Astrocyte of the cerebellum (primary cell): ENCODE measurements at regions not wholly inside any gene's neighbourhood (a gene's known extent, or its start where the extent isn't known, plus 50 kb on each side); places are given as distances from the start of the nearest gene placed in this dataset.

Source experiments
- DNase-seq: peaks from one replicate; pipeline ENCODE4 v3.0.0-alpha.2; 2011; ENCODE audit warnings: low read depth
- H3K4me3 ChIP-seq: 2 replicates; pipeline ENCODE4 v1.5.1; 2011; ENCODE audit warnings: mild to moderate bottlenecking, low read depth, low read length, moderate library complexity
- CTCF ChIP-seq: IDR thresholded peaks from 2 replicates; pipeline ENCODE4 v1.5.1; 2012; ENCODE audit warnings: low read length, low read depth, moderate library complexity, mild to moderate bottlenecking; ENCODE audit errors: missing control alignments
- in situ Hi-C: cut with HindIII; loops from 2 replicates; pipeline ENCODE4 v1.10.0; 2017; ENCODE audit warnings: low sequenced_read_pairs

DNA sequence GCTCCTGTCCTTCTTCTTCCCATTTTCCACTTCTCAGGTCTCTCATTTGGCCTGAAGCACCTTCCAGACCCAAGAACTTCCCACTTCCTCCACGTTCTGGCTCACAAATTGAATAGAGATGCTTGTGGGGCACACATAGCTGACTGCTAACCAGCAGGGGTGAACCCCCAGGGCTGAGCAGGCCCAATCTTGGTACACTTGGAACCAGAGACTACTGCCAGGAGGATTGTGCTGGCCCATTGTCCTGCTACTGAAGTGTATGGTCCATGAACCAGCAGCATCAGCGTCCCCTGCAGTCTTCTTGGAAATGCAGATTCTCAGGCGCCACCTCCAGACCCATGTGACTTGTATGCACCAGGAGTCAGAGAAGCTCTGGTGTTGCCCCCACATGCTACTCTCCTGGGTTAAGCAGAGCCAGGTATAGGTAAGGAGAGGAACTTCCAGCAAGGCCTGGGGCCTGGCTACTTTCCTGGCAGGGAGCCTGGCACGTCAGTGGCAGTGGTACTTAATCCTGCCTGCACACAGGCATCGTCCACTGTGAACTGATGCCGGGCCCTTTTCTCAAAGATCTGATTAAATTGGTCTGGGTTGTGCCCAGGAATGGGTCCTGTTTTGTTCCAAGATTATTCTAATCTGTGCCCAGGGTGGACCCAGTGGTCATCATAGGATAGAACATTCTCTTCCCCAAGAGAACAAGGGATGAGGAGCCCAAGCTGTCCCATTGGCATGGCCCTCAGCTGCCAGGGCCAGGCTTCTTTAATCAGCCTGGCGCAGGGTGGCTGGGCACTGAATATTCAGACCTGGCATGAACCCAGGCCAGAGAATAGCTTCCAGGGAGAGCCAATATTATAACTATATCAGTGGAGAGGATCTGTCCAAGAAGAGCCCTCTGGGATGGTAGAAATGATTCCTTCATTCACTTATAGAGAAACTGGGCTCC is 248.7 kb downstream of the SOX11 start:
- no peak overlapping the region for H3K4me3 ChIP-seq
- DNase-seq = no peak
- no peak for TF ChIP-seq CTCF
- in situ Hi-C loops = no loop called here

DNA sequence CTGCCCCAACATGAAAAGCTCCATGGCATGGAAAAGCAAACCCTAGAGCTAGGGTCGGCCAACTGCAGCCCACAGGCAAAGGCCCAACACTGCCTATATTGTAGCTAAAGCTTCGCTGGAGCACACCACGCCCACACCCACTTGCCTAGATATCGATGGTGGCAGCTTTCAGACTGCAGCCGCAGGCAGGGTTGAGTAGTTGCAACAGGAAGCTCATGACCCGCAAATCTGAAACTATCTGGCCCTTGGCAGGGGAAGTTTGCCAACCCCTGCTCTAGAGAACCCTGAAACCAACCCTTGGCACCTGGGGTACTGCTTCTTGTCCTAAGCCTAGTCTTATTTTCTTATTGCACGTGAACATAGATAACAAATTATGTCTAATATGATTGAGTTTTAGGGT is 250.0 kb downstream of the SOX11 start:
- DNase-seq = no peak
- in situ Hi-C loops = no loop called here

GRCh38 chr2:5945742-5946141 is 253.6 kb downstream of the SOX11 start:
- DNase-seq = no peak
- in situ Hi-C loops = no loop called here
- no peak for TF ChIP-seq CTCF
- no peak overlapping the region for H3K4me3 ChIP-seq

More for the DNA sequence above, 250.0 kb downstream of the SOX11 start:
- no peak overlapping the region for H3K4me3 ChIP-seq
- TF ChIP-seq CTCF = no peak

- no peak overlapping the region for H3K4me3 ChIP-seq
- TF ChIP-seq CTCF = no peak
- in situ Hi-C loops = no loop called here
- DNase-seq = no peak
Observed at GRCh38 chr2:5946225-5947115, 254.3 kb downstream of the SOX11 start.

GRCh38 chr2:5950736-5951135 is 258.6 kb downstream of the SOX11 start:
- no peak overlapping the region for H3K4me3 ChIP-seq
- TF ChIP-seq CTCF = no peak
- in situ Hi-C loops = no loop called here
- no peak for DNase-seq

DNA sequence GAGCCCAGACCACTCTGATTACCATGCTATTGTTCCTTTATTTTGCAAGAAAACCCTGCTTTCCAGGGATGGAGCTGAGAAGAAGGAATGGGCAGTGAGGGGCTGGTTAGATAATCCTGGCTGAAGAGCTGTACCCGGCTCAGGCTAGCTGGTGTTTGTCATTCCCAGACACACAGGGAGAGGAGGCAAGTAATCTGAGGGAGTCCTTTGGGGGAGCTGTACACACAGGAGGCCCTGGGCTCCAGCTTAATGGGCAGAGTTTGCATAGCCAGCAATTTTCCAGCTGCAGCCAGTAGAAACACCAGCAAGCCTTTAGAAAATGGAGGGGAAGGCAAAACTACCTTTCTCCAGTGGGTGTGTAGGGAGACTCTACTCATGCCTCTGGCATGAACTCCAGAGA is 259.3 kb downstream of the SOX11 start:
- in situ Hi-C loops = no loop called here
- no peak for DNase-seq
- no peak for TF ChIP-seq CTCF
- H3K4me3 ChIP-seq = no peak overlapping the region
